ENCODE measurements at regions not wholly inside any gene's neighbourhood (a gene's known extent, or its start where the extent isn't known, plus 50 kb on each side); places are given as distances from the start of the nearest gene placed in this dataset.

DNA sequence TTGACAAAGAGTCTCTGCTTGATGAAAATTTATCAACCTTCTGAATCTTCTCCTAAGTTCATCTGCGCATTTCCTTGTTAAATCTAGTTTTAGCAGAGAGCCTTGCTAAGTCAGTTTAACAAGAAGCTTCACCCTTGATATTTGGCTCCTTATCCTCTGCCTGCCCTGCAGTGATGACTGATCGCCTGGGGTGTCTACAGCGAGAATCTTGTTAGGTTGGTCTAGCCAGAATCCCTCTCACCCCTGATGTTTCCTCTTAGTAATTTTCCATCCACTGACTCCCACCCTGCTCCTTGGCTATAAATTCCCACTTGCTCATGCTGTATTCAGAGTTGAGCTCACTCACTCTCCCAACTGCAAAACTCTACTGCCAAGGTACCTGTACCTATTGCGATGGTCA is 114.1 kb downstream of the TENT5A start:
- Mint-ChIP-seq H3K9me3 (no peaks in the 10 kb centered on the region), H3K27me3 (ENCODE audit: insufficient read depth) (peaks cover 1% of the 10 kb centered on the region; the same call in 1 of the 2 replicates)

DNA sequence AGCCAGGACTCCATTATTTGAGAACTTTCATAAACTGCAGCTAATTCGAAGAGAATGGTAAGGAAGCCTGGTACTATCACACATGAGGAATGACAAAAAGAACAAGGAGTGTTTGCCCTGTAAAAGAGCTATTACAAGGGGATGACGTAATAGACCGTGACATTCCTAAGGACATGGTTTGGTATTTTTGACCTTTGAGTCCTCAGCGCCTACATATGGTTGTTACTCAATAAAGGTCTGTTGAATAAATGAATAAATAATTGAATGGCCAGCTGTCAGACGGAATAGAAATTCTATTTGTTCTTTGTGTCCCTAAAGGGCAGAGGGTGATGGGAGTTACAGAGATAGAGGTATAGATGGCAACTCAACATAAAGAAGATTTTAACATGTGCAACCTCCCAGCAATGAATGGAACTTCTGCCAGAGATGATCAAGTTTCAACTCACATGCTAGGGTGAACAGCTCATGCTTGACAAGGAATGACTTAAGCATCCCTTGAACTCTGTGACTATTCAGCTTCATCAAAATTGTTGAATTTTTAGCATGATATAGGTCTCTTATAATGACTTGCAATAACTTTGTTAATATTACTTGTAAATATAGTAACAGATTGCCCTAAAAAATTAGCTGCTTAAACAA is 115.4 kb downstream of the TENT5A start:
- Mint-ChIP-seq H3K4me1 (ENCODE audit: low read depth) (peaks cover 16% of the 10 kb centered on the region), H3K4me3 (no peak overlapping the region), H3K27me3 (ENCODE audit: insufficient read depth) (peaks cover 1% of the 10 kb centered on the region; the same call in 1 of the 2 replicates), H3K36me3 (ENCODE audit: low read depth) (peaks cover 4% of the 10 kb centered on the region; the same call in 1 of the 2 replicates), H3K27ac (no peak overlapping the region), H3K9me3 (no peaks in the 10 kb centered on the region)
- no peak for DNase-seq
- TF ChIP-seq, protein P1, sequence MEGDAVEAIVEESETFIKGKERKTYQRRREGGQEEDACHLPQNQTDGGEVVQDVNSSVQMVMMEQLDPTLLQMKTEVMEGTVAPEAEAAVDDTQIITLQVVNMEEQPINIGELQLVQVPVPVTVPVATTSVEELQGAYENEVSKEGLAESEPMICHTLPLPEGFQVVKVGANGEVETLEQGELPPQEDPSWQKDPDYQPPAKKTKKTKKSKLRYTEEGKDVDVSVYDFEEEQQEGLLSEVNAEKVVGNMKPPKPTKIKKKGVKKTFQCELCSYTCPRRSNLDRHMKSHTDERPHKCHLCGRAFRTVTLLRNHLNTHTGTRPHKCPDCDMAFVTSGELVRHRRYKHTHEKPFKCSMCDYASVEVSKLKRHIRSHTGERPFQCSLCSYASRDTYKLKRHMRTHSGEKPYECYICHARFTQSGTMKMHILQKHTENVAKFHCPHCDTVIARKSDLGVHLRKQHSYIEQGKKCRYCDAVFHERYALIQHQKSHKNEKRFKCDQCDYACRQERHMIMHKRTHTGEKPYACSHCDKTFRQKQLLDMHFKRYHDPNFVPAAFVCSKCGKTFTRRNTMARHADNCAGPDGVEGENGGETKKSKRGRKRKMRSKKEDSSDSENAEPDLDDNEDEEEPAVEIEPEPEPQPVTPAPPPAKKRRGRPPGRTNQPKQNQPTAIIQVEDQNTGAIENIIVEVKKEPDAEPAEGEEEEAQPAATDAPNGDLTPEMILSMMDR (IDR thresholded peaks at IDR 0.05): no peak

More for the DNA sequence above, 114.1 kb downstream of the TENT5A start:
- peaks cover 4% of the 10 kb centered on the region; the same call in 1 of the 2 replicates for H3K36me3 Mint-ChIP-seq (ENCODE audit: low read depth)
- TF ChIP-seq, protein P1 (IDR thresholded peaks at IDR 0.05): no peak
- peaks cover 16% of the 10 kb centered on the region for H3K4me1 Mint-ChIP-seq (ENCODE audit: low read depth)
- H3K4me3 Mint-ChIP-seq: no peak overlapping the region
- DNase-seq: no peak
- H3K27ac Mint-ChIP-seq: no peak overlapping the region

DNA sequence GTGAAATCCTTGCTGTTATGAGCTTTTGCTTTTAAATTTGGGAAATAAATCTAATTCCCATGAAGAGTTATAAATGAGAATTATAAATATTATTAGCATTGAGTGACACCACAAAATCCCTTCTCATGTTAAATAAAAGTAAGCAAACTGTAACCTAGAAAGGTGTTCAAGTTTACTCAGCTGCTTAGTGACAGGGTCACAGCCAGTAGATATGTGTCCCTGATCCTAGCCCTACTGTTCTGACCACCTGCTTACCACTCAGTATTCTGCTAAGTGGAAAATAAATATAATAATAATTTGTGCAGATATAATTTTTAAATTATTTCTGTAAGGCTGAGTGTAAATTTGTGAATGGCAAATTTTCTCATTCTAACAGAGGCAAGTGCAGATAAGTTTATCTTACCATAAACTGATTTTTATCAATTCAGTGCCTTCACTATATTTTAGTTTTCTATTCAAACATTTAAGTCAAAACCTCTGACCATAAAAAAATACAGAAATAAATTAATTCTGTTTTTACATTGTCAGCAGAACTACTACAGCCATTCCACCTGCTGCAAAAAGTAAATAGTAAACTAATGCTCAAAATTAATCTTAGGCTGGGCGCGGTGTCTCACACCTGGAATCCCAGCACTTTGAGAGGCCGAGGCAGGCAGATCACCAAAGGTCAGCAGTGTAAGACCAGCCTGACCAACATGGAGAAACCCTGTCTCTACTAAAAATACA is 118.2 kb downstream of the TENT5A start:
- no peaks in the 10 kb centered on the region for H3K27me3 Mint-ChIP-seq (ENCODE audit: insufficient read depth)
- peaks cover 14% of the 10 kb centered on the region for H3K36me3 Mint-ChIP-seq (ENCODE audit: low read depth)
- no peak overlapping the region for H3K4me3 Mint-ChIP-seq
- H3K9me3 Mint-ChIP-seq: peaks cover 14% of the 10 kb centered on the region
- no peak for DNase-seq
- TF ChIP-seq, protein P1 (IDR thresholded peaks at IDR 0.05): no peak
- no peak overlapping the region for H3K27ac Mint-ChIP-seq
- H3K4me1 Mint-ChIP-seq (ENCODE audit: low read depth): peaks cover 9% of the 10 kb centered on the region

DNA sequence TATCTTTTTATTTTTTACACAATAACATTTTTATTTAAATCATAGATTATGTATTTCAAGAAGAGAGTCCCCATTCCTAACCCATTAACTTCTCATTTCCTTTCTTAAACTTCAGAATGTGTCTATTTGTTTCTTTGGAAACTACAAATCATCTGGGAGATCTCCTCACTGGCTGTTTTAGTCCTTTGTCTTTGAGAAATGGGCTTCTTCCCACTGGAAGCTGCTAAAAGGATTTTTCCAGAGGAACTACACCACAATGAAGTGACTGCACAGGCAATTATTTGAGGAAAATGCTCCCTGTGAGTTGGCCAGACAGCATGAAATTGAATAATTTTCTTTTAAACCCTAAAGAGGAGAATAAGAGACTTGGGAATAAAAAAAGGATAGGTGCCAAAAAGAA is 119.1 kb downstream of the TENT5A start:
- H3K4me1 Mint-ChIP-seq (ENCODE audit: low read depth): peaks cover 9% of the 10 kb centered on the region
- peaks cover 18% of the 10 kb centered on the region for H3K9me3 Mint-ChIP-seq
- H3K27me3 Mint-ChIP-seq (ENCODE audit: insufficient read depth): no peaks in the 10 kb centered on the region
- no peak for DNase-seq
- no peak overlapping the region for H3K4me3 Mint-ChIP-seq
- TF ChIP-seq, protein P1 (IDR thresholded peaks at IDR 0.05): no peak
- no peak overlapping the region for H3K27ac Mint-ChIP-seq
- peaks cover 18% of the 10 kb centered on the region for H3K36me3 Mint-ChIP-seq (ENCODE audit: low read depth)

DNA sequence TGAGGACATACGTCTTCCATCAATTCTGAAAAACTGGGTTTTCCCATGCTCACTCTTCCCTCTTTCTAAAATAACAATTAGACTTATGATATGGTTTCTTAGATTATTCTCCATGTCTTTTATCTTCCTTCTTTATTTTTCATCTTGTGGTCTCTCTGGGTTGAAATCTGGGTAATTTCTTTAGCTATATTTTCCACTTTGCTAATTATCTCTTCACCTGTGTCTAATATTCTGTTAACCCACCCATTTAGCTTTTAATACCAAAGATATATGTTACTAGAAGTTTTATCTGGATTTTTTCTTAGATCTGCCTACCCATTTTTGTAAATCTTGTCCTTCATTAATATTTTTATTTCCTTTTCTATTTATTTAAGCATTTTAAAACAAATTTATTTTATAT is 121.8 kb downstream of the TENT5A start:
- Mint-ChIP-seq H3K4me1 (ENCODE audit: low read depth) (no peaks in the 10 kb centered on the region), H3K9me3 (peaks cover 18% of the 10 kb centered on the region), H3K27ac (no peak overlapping the region), H3K36me3 (ENCODE audit: low read depth) (peaks cover 18% of the 10 kb centered on the region), H3K27me3 (ENCODE audit: insufficient read depth) (no peaks in the 10 kb centered on the region), H3K4me3 (no peak overlapping the region)
- TF ChIP-seq, protein P1 (IDR thresholded peaks at IDR 0.05): no peak
- no peak for DNase-seq
